ENCODE measurements at regions not wholly inside any gene's neighbourhood (a gene's known extent, or its start where the extent isn't known, plus 50 kb on each side); places are given as distances from the start of the nearest gene placed in this dataset.
"Not testable (repeated sequence)": the region's sequence is repeated elsewhere in the genome, so short reads cannot be mapped to it uniquely, and the experiment has no call there.

DNA sequence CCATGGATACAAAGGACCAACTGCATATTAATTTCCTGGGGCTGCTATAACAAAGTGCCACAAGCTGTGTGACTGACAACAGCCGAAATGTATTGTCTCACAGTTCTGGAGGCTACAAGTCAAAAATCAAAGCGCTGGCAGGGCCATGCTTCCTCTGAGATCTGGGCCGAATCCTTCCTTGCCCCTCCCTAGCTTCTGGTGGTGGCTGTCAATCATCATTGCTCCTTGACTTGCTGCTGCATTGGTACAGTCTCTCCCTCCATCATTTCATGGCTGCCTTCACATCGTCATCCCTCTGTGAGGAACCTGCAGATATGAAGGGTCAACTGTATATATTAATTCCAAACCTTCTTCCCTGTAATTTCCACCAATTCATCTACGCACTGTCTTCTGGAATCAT, 118.3 kb downstream of the EXOC5 start:
- DNase-seq: no peak
- Mint-ChIP-seq H3K27me3 (peaks cover 5% of the 10 kb centered on the region), H3K27ac (no peak overlapping the region), H3K9me3 (no peaks in the 10 kb centered on the region), H3K4me3 (no peak overlapping the region), H3K36me3 (ENCODE audit: low read depth) (no peaks in the 10 kb centered on the region), H3K4me1 (ENCODE audit: low read depth) (no peaks in the 10 kb centered on the region)
- TF ChIP-seq, protein P1, sequence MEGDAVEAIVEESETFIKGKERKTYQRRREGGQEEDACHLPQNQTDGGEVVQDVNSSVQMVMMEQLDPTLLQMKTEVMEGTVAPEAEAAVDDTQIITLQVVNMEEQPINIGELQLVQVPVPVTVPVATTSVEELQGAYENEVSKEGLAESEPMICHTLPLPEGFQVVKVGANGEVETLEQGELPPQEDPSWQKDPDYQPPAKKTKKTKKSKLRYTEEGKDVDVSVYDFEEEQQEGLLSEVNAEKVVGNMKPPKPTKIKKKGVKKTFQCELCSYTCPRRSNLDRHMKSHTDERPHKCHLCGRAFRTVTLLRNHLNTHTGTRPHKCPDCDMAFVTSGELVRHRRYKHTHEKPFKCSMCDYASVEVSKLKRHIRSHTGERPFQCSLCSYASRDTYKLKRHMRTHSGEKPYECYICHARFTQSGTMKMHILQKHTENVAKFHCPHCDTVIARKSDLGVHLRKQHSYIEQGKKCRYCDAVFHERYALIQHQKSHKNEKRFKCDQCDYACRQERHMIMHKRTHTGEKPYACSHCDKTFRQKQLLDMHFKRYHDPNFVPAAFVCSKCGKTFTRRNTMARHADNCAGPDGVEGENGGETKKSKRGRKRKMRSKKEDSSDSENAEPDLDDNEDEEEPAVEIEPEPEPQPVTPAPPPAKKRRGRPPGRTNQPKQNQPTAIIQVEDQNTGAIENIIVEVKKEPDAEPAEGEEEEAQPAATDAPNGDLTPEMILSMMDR (IDR thresholded peaks at IDR 0.05): no peak
- no peak for ATAC-seq
- ChIA-PET POLR2A (no interaction called here), CTCF (no interaction called here)
- intact Hi-C loops (cut with micrococcal nuclease): no loop called here

DNA sequence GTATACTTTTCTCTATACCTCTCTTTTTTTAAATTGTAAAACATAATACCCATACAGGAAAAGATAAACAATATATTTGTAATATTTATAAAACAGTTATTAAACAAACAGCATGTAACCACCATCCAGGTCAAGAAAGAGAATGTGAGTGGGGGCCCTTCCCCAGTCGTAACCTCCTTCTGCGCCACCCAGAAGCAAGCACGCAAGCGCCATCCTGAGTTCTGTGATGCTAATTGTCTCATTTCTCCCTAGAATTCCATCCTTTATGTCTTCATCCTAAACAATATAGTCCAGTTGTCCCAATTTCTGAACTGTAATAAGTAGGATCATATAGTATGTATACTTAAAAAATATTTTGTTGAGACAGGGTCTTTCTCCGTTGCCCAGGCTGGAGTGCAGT, 129.5 kb downstream of the EXOC5 start:
- DNase-seq (no peak), ATAC-seq (no peak)
- H3K36me3 Mint-ChIP-seq (ENCODE audit: low read depth): no peaks in the 10 kb centered on the region
- no peaks in the 10 kb centered on the region for H3K9me3 Mint-ChIP-seq
- H3K4me3 Mint-ChIP-seq: no peak overlapping the region
- POLR2A ChIA-PET: no interaction called here
- intact Hi-C loops (cut with micrococcal nuclease): no loop called here
- CTCF ChIA-PET: no interaction called here
- H3K4me1 Mint-ChIP-seq (ENCODE audit: low read depth): no peaks in the 10 kb centered on the region
- TF ChIP-seq, protein P1 (IDR thresholded peaks at IDR 0.05): no peak
- H3K27ac Mint-ChIP-seq: no peak overlapping the region
- peaks cover 5% of the 10 kb centered on the region for H3K27me3 Mint-ChIP-seq

DNA sequence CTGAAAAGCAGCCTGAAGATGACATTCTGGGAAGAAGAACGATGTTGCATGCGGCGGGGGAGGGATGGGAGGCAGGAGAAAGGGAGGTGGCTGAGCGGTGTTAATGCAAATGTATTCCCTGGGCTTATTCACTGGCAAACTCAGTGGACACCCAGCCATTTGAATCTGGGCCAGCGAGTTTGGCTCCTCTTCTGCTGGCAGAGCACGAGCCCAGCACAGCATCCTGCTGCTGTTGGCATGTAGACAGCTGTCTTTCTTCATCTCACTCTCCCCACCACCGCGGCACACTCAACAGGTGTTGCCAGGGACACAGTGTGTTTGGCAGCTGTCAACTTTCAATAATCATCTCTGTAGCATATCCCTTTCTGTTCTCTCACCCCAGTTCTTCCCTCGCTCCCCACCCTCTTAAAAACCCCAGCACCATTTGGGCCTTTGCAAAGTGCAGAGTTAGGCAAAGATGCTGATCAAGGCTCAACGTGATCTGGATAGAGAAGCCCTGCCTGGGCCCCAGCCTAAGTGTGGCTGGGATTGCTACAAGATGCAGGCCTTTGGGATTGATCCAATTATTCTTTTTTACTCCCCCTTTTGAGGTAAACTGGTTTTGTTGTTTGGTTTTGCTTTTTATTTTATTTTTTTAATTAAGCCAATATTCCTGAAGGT, 131.9 kb downstream of the EXOC5 start:
- H3K27ac Mint-ChIP-seq: no peak overlapping the region
- no peak for DNase-seq
- no peaks in the 10 kb centered on the region for H3K4me1 Mint-ChIP-seq (ENCODE audit: low read depth)
- TF ChIP-seq, protein P1 (IDR thresholded peaks at IDR 0.05): no peak
- CTCF ChIA-PET: no interaction called here
- H3K9me3 Mint-ChIP-seq: no peaks in the 10 kb centered on the region
- H3K4me3 Mint-ChIP-seq: no peak overlapping the region
- peaks cover 8% of the 10 kb centered on the region for H3K27me3 Mint-ChIP-seq
- intact Hi-C loops (cut with micrococcal nuclease): no loop called here
- no peaks in the 10 kb centered on the region for H3K36me3 Mint-ChIP-seq (ENCODE audit: low read depth)
- no peak for ATAC-seq
- POLR2A ChIA-PET: no interaction called here

DNA sequence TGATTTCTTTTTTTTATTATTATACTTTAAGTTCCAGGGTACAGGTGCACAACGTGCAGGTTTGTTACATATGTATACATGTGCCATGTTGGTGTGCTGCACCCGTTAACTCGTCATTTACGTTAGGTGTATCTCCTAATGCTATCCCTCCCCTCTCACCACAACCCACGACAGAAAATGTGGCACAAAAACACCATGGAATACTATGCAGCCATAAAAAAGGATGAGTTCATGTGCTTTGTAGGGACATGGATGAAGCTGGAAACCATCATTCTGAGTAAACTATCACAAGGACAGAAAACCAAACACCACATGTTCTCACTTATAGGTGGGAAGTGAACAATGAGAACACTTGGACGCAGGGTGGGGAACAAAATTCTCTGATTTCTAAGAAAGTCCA, 140.9 kb downstream of the EXOC5 start:
- intact Hi-C loops (cut with micrococcal nuclease); H3K4me3 Mint-ChIP-seq; H3K36me3 Mint-ChIP-seq (ENCODE audit: low read depth): not testable (repeated sequence)

DNA sequence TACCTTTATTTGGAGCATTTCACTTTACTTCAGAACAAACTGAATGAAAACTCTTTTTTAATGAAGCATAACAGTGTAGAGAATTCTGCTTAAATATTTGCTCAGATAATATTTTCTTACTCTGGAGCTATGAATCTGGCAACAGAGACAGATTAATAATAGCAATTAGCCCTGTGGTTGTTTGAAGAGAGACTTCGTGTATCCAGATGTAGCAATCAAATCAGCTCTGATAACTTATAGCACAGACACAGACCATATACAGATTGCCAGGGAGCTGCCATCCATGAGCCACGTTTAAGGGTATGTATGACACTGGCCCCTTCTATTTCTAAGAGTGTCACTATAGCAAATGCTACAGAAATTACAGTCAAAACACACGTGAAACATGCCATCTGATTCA, 146.6 kb downstream of the EXOC5 start:
- TF ChIP-seq, protein P1 (IDR thresholded peaks at IDR 0.05): no peak
- CTCF ChIA-PET: interaction anchor here (1.5 kb wide), 1 partner anchor 9 kb away, joined by 5 read pairs; no protein-coding TSS in a partner anchor
- Mint-ChIP-seq H3K4me3 (no peak overlapping the region), H3K27ac (no peak overlapping the region), H3K27me3 (peaks cover 8% of the 10 kb centered on the region), H3K4me1 (ENCODE audit: low read depth) (no peaks in the 10 kb centered on the region), H3K36me3 (ENCODE audit: low read depth) (no peaks in the 10 kb centered on the region), H3K9me3 (no peaks in the 10 kb centered on the region)
- DNase-seq (no peak), ATAC-seq (no peak)
- POLR2A ChIA-PET: no interaction called here
- intact Hi-C loops (cut with micrococcal nuclease): no loop called here

More for the DNA sequence above, 140.9 kb downstream of the EXOC5 start:
- POLR2A ChIA-PET; H3K4me1 Mint-ChIP-seq (ENCODE audit: low read depth); ATAC-seq; H3K27ac Mint-ChIP-seq; CTCF ChIA-PET; DNase-seq; H3K27me3 Mint-ChIP-seq; H3K9me3 Mint-ChIP-seq: not testable (repeated sequence)

DNA sequence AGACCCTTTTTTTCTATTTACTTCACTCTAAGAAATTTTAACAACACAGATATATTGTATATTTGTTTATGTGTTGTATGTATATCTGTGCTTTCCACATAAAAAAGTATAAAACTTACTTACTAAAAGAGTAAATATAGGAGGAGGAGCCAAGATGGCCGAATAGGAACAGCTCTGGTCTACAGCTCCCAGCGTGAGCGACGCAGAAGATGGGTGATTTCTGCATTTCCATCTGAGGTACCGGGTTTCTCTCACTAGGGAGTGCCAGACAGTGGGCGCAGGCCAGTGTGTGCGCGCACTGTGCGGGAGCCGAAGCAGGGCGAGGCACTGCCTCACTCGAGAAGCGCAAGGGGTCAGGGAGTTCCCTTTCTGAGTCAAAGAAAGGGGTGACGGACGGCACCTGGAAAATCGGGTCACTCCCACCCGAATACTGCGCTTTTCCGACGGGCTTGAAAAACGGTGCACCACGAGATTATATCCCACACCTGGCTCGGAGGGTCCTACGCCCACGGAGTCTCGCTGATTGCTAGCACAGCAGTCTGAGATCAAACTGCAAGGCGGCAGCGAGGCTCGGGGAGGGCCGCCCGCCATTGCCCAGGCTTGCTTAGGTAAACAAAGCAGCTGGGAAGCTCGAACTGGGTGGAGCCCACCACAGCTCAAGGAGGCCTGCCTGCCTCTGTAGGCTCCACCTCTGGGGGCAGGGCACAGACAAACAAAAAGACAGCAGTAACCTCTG, 156.5 kb downstream of the EXOC5 start:
- POLR2A ChIA-PET; H3K9me3 Mint-ChIP-seq; intact Hi-C loops (cut with micrococcal nuclease); DNase-seq; H3K4me3 Mint-ChIP-seq; H3K27ac Mint-ChIP-seq; H3K27me3 Mint-ChIP-seq; CTCF ChIA-PET; ATAC-seq; H3K36me3 Mint-ChIP-seq (ENCODE audit: low read depth); H3K4me1 Mint-ChIP-seq (ENCODE audit: low read depth): not testable (repeated sequence)

DNA sequence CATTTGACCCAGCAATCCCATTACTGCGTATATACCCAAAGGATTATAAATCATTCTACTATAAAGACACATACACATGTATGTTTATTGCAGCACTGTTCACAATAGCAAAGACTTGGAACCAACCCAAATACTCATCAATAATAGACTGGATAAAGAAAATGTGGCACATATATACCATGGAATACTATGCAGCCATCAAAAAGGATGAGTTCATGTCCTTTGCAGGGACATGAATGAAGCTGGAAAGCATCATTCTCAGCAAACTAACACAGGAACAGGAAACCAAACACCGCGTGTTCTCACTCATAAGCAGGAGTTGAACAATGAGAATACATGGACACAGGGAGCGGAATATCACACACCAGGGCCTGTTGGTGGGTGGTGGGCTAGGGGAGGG, 158.3 kb downstream of the EXOC5 start:
- ATAC-seq, POLR2A ChIA-PET, H3K27ac Mint-ChIP-seq: not testable (repeated sequence)

More for the DNA sequence above, 158.3 kb downstream of the EXOC5 start:
- H3K36me3 Mint-ChIP-seq (ENCODE audit: low read depth); intact Hi-C loops (cut with micrococcal nuclease); H3K4me1 Mint-ChIP-seq (ENCODE audit: low read depth); CTCF ChIA-PET; H3K9me3 Mint-ChIP-seq; H3K4me3 Mint-ChIP-seq; DNase-seq: not testable (repeated sequence)
- H3K27me3 Mint-ChIP-seq: peaks cover 13% of the 10 kb centered on the region

All from activated CD8-positive, alpha-beta T cell treated with anti-CD3 and anti-CD28 coated beads for 36 hours (primary cell).